Fibroblast of skin of left quadriceps (primary cell): ENCODE measurements at regions not wholly inside any gene's neighbourhood (a gene's known extent, or its start where the extent isn't known, plus 50 kb on each side); places are given as distances from the start of the nearest gene placed in this dataset.

Source experiments
- DNase-seq, 2 experiments: peaks; one replicate each; pipeline ENCODE4 v3.0.0-alpha.2; 2013; ENCODE audit warnings: low read depth in 2 of 2

DNA sequence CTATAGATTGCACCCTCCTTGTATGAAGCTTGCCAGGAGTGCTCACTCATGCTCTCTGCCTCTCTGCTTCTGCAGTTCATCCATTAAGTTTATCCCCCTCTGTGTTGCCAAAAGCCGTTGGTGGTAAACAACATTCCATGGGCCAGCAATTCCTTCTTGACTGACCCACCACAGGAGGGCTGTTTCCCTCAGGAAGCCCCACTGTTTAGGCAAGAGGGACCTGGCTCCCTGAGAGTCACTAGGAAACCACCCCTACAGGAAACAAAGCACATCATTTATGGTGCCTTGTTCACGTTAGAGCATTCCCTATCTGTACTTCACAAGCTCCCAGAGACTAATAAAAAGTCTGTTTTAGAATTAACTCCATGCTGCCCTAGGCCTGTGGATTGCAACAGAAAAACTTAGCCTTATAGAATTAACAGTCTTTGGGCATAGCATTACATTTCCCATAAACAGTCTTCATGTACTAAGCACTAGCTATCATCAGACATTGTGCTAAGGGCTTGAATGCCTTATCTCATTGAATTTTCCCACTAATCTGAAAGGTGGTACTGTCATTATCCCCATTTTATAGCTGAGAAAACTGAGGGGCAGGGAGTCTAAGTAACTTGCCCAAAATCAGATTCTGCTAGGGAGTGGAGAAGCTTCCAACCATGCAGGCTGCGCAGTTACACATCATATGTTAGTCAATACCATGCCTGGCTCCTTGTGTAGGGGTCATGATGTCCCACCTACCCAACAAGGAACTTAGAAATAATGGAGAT lies 149.9 kb downstream of the SHQ1 start:
- DNase-seq = no peak

DNA sequence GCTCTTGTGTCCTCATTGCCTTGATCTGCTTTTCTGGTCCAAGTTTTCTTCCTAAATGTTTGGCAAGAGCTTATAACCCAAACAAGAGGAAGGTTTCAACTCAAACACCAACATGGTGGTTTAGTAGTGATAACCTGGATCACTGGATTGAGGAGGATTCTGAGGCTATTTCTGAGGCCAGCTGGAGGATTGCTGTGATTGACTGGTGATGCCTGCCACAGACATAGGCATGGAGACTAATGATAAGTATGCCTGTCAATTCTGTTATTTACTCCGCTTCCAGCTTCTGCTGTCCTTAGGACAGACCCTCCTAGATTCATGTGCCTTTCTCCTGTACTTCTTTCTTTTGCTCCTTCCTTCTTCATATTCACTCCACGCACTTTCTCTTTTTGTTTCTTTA lies 150.5 kb downstream of the SHQ1 start:
- no peak for DNase-seq

DNA sequence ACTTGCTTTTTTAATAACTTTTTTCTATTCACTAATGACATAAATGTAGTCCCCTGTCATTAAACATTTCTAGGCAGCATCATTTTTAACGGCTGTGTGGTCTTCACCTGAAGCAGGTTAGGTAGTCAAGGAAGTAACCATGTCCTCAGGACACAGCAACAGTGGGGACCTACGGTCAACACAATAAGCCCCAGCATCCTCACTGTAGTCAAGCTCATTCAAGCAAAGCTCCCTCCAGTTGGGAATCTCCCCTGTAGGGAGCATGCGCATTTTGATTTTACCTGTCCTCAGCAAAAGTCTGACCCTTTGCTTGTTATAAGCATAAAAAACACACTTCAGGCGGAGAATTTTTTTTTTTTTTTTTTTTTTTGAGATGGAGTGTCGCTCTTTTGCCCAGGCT lies 151.4 kb downstream of the SHQ1 start:
- DNase-seq = no peak

DNA sequence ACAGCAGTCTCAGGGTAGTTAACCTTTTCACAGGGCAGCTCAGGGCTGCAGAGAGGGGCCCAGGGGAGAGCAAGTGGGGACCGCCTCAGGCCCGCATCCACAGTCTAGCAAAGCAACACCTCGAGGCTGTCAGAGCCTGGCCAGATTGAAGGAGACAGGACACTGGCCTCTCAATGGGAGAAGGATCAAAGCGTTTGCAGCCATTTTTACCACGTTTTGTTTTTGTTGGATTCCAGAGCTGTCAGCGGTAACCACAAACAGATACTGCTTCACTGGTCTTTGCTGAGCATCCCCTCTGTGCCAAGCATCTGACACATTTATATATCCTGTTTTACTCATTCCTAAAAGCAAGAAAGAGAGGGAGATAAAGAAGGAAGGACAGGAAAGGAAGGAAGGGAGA lies 153.8 kb downstream of the SHQ1 start:
- DNase-seq = peak in 1 of 2 experiments; percentile 20

DNA sequence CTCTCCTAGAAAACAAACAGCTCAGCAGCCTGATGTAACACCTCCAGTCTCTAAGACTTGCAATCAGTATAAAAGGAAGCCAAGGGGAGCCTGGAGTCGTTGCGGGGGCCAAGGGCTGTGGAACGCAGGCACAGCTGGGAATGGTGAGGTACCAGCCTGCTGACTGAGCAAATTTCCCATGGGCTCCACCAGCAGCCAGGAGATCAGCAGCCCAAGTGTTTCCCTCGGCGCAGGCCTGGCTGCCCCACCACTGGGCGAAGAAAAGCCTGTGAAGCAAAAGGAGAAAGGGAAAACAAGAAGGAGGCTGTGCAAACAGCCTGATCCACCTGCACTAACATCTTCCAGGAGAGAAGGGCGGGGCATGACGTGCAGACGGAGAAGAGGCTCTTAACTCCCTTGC lies 155.3 kb downstream of the SHQ1 start:
- DNase-seq = no peak

DNA sequence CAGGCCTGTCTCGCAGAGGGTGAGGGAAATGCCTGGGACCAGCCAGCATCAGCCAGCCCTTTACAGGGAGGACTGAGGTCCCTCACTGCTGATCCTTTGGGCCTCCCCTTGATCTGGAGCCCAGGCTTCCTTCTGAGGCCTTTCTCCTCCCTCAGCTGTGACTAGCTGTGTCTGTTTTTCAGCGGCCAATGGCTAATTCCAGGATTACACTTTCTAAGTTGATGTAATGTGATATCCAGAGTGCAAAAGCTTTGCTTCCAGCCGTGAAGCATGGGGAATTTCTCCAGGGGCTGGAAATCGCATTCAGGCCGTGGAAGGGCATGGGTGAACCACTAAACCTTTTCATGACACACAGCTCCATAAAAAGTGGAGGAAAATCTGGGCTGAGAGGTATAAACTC lies 157.6 kb downstream of the SHQ1 start:
- DNase-seq = no peak

DNA sequence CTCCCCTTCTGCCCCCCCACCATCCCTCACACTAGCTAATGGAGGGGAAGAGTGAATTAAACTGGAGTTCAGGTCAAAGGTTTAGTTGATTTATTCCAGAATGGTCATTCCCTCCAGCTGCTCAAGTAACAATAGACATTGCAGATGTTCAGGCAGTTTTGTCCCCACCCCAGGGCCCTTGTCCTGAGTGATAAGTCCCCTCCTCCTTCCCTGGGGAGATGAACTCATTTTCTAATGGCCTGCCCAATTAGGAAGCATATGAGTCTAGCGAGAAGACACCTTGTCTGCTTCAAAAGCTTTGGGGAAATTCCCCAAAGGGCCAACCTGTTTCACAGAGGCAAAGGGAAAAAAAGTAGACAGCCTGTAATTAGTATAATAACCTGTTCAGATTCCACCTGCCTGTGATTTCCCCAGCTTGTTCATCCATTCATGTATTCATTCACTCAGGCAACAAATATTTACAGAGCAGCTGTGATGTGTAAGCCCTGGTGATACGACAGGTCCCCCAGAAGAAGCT lies 165.3 kb downstream of the SHQ1 start:
- DNase-seq = no peak

DNA sequence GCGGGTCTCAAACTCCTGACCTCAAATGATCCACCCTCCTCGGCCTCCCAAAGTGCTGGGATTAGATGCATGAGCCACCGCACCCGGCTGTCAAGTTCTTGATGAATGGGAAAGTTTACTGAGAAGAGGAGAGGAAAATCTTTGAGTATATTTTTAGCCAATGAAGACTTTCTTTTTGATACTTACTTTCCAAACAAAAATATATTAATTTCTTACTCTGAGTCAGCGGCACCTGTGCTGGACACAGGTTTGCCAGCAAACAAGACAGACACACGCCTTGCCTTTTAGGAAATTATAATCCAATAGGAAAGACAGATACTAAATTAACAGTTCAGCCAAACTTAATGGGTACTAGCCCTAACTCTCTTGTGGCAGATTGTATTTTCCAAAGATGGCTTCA lies 166.6 kb downstream of the SHQ1 start:
- no peak for DNase-seq

DNA sequence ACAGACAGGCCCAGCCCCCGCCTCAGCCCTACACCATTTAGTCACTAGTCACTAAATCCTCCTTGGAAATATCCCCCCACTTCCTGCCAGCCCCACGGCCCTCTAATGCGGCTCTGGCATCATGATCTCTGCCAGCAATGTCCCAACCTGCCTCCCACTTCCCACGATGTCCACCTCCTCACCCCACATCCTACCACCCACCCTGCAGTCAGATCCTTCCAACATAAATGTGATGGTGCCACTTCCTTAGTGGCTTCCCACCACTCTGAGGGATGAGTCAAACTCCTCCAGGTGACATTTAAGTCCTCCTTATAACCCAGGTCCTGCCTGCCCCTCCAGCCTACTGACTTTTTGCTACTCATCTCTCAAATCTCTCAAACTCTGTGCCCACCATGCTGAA lies 167.5 kb downstream of the SHQ1 start:
- no peak for DNase-seq

DNA sequence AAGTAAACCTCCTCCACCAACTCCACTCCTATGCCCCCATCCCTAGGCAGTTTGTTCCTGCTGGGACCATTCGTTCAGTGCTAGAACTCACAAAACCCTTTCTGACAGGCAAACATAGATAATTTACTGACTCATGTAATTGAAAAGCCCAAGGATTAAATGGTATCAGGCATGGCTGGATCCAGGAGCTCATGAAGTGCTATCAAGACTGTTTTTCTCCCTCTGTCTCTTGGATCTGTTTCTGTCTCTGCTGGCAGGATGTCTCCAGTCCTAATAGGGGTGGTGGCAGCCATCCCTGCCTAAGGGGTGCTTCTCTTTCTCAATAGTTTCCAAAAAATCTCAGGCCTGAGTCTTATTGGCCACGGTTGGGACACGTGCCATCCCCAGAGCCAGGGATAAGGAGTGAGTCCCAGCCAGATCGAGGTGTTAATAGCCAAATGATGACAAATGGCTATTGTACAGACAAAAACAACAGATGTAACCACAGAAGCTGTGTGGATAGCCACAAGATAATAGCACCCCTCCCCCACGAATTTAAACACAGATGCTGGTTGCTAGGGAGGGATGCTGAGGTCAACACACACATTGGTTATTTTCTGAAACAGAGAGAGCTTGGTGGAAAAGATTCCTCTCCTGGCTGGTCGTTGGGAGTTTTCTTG lies 168.6 kb downstream of the SHQ1 start:
- DNase-seq = peak; percentile 53 to 59

DNA sequence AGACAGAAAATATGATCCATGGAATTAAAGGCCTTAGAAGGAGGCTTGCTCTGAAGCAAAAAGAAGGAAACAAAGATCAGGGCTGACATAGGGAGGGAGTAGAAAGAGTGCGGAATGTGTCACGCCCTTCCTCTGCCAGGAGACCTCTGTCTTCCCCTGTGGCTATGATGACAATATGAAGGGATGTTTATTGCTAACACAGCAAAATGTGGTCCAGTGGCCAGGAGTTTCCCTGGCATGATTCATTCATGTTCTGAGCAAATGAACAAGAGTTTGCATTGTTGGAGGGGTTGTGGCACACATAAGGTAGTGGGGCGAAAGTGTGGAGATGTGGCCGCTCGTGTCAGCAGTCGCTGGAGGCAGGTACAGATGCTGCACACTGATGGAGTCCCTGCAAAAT lies 169.4 kb downstream of the SHQ1 start:
- DNase-seq = no peak

DNA sequence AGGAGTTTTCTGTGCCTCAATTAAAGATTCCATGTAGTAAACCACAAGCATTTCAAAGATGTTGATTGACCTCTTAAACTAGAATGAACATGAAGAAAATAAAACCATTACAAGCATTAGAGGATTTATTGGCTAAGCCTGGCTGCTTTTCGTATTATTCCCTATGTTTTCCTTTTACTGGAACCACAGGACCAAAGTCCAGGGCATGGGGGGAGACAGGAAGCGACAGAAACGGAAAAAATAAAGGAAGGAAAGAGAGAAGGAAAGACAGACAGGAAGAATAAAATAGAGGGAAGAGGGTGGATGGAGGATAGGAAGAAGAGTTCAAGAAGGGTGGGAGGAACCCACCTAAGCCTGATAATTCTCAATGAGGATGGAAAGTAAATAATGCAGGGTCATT lies 169.9 kb downstream of the SHQ1 start:
- DNase-seq = no peak

DNA sequence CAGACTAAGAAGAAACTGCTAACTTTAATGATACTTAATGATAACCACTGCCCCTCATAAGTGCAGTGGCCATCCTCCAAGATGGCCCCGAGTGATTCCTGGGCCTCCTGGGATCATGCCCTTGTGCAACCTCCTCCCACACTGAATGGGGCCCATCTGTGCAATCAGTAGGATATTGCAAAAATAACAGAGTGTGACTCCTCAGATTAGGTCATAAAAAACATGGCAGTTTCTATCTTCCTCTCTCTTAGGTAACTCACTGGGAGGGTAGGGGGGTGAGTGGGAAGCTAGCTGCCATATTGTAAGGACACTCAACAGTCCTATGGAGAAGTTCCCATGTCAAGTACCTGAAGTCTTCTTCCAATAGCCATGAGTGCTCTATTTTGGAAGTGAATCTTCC lies 173.0 kb downstream of the SHQ1 start:
- DNase-seq = no peak

DNA sequence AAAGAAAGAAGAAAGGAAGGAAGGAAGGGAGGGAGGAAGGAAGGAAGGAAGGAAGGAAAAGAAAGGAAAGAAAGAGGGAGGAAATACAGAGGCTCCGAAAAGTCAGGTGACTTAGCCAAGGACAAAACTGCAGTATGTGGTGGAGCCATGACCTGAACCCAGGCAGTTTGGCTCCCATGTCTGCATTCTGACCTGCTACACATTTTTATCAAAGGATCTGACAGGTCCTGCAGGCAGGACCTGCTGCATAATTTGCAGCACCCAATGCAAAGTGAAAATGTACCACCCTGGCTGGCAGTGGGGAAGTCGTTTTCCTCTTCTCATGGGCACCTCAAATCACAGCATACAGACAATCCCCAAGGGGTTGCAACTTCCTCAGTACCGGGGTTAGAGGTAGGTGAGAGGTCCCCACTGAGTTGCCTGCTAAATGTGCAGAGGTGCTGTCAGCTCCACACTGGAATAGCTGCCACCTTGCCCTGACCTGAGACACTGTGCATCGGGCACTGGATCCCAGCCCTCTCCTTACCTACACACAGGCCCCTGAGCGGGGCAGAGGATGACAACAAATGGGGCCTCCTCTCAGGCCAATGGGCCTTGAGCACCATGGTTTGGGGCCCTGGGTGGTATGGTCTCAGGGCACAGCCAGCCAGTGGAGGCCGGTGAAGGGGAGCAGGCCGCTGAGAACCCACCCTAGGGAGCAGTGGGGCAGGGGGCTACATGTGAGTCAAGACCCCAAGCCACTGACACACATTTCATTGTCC lies 175.1 kb downstream of the SHQ1 start:
- DNase-seq = no peak

DNA sequence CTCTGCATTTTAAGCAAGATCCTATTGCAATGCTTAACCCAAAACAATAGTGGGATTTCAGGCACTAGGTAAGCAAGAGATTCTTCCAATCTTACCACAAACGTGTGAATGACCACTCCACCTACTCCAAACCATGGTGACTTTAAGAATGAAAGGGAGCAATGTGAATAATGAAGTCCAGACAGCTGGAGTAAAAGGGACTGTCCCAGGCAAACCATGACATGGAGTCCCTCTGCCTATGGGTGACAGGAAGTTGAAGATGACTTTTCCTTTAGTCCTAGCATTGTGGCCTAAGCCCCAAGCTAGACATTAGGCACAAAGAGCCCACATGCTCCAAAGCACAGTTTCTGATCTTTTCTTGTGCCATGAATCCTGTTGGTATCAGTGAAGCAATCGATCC lies 179.0 kb downstream of the SHQ1 start:
- no peak for DNase-seq

DNA sequence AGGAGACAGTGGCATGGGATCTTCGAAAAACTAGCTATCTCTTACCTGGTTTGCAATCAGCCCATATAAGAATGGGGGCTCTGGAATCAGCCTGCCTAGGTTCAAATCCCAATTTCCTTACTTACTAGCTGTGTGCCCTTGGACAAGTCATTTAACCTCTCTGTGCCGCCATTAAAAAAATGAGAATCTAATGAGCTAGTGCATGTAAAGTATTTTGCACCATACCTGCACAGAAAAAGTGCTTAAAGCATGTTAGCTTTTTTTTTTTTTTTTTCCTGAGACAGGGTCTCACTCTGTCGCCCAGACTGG lies 181.8 kb downstream of the SHQ1 start:
- no peak for DNase-seq

DNA sequence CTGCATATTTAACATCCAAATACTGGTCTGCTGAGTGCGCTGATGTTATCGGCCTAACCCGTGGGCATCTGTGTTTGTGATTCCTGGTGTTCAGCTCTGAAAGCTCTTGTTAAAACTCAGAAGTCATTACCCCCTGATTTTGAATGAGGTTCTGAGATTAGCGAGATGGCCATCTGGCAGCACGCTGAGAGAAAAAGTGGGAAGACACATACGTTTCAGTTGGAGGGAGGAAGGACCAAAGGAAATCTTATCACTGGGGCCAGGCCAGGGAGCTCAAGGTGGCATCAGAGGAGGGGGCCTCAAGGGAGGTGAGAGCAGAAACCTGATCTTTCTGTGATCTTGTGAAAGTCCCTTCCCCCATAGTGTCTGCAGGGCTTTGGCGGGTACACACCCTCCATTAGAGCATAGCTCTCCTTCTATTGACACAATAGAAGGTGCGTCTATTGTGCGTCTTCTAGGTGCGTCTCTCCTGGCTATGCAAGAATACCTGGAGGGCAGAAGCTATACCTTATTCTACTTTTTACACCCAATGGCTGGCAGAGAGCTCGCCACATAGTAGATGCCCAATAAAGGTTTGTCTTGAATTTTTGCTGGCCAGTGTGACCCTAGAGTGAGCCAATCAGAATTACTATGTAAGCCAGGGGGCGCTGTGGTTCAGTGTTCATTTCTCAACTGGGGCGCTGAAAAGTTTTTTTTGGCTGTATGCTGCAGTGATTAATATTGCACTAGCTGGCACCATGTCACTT lies 182.4 kb downstream of the SHQ1 start:
- no peak for DNase-seq

DNA sequence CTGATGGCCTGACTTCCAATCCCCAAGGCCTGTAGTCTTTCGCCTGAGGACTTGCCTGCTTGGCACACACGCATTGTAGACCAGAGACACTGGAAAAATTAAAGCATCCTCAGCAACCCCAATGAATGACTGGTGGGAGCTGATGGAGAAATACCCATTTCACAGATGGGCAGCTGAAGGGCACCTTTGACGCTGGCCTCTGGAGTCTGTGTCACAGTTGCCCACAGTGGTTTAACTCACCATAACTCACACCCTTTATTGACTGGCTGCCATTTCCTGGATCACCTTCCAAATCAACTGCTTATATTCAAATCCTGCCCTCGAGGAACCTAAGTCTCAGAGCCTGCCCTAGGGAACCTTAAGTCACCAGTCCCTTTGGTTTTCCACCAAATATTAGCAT lies 183.1 kb downstream of the SHQ1 start:
- no peak for DNase-seq

DNA sequence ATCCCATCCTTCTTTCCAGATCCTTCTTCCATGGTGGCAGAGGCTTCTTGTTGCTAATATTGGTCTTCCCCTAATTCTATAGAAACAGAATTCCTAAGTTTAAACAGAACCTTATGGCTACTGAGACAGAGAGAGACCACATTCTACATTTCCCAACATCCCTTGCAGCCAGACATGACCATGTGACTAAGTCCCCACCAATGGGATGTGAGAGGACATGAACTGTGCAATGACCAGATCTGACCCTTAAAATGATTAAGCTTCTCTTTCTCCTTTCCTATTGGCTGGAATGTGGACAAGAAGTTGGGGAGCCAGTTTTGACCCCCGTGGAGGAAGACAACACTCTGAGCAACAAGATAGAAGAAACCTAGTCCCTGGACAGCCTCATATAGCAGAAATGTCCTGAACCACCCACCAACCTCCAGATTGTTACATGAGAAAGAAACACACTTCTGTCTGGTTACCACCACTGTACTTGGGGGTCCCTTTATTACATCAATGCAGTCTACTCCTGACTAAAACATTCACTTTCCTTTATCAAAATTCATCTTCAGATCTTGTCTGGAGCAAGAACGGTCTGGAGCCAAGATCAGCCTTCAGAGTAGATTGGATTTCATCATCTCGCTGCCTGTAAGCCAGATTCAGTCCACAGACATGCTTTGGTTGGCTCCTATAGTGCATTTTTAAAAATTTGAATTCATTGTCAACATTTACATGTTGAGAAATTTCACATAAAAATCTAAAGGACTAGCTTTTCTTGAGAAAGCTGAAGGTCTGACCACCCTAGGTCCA lies 183.9 kb downstream of the SHQ1 start:
- no peak for DNase-seq

DNA sequence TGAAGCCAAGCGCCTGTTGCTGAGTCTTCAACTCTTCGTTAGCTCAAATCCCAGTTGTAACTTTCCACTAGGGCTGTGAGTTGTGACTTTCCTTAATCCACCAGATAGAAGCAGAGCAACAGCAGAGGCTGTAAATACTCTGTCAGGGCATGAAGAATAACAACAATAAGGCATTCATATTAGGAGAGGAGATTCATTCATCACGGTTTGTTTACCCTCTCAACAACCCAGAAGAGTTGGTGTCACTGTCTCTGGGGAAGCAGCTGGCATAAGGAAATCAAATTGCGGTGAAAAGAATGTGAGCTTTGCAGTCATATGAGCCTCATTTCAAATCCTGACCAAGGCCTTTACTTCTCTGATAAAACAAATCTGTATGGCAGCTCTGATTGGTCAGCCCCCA lies 184.8 kb downstream of the SHQ1 start:
- DNase-seq = no peak

DNA sequence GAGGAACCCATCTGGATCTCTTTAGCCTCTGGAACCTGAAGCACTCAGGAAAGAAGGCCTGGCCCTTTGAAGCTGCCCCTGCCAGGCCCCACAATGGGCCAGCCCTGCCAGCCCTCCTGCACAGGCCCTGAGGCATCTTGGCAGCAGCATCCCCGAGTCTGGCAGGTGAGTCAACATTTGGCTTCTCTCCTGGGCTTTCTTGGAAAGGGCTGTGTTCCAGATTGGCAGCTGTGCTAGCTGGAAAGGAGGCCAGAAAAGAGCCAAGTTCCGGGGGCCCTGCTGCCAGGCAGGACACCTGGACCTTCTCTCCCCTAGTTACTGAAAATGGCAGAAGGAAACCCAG lies 187.2 kb downstream of the SHQ1 start:
- DNase-seq = peak in 1 of 2 experiments; percentile 26
